Testis (tissue), 2 donors: ENCODE measurements at regions not wholly inside any gene's neighbourhood (a gene's known extent, or its start where the extent isn't known, plus 50 kb on each side); places are given as distances from the start of the nearest gene placed in this dataset.

ENCODE experiments used
- POLR2A ChIP-seq: fragments of 450-650 bp; IDR thresholded peaks from one replicate; pipeline ENCODE4 v1.6.1; 2017; ENCODE audit warnings: antibody characterized with exemption, mild to moderate bottlenecking, moderate library complexity
- TF ChIP-seq, protein P1 (sequence below), 3 experiments: fragments of 450-650 bp in 2 of 3; fragments of 200-600 bp in 1 of 3; sonication (generic) in 1 of 3; IDR thresholded peaks; one replicate each; pipeline ENCODE4 v1.5.1; 2016 to 2019; ENCODE audit warnings: antibody characterized with exemption in 3 of 3, mild to moderate bottlenecking in 2 of 3, moderate library complexity in 1 of 3

DNA sequence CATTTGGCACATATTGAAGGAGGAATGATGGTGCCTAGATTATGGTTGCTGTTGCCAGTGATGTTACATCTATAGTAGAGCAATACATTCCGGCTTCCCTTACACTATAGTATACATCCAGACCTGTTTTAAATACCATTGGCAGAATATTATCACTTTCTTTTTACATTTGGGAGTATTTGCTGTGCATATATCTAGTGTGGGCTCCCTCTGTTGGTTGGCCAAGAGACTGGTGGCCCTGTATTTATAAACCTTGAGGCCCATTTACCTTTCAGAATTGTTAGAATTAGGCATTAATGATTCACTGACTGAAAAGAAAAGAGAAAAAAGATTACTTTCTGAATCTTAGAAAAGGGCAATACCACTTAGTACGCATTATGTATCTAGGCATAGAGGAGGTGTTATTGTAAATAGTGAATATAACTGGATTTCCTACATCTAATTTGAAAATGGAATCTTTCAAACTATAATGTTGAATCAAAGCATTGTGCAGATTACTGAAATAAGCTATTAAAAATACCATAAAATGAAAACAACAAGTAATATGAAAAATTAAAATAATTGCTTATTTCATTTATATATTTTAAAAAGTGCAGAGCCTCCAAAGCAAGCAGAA is 628.8 kb upstream of the MAN1A1 start:
- TF ChIP-seq, protein P1, sequence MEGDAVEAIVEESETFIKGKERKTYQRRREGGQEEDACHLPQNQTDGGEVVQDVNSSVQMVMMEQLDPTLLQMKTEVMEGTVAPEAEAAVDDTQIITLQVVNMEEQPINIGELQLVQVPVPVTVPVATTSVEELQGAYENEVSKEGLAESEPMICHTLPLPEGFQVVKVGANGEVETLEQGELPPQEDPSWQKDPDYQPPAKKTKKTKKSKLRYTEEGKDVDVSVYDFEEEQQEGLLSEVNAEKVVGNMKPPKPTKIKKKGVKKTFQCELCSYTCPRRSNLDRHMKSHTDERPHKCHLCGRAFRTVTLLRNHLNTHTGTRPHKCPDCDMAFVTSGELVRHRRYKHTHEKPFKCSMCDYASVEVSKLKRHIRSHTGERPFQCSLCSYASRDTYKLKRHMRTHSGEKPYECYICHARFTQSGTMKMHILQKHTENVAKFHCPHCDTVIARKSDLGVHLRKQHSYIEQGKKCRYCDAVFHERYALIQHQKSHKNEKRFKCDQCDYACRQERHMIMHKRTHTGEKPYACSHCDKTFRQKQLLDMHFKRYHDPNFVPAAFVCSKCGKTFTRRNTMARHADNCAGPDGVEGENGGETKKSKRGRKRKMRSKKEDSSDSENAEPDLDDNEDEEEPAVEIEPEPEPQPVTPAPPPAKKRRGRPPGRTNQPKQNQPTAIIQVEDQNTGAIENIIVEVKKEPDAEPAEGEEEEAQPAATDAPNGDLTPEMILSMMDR (IDR thresholded peaks at IDR 0.05) = peak in 2 of 3 experiments; percentile 3 to 25
- no peak for TF ChIP-seq POLR2A
